M059J (cell line): ENCODE measurements at regions not wholly inside any gene's neighbourhood (a gene's known extent, or its start where the extent isn't known, plus 50 kb on each side); places are given as distances from the start of the nearest gene placed in this dataset.
"Not testable (repeated sequence)": the region's sequence is repeated elsewhere in the genome, so short reads cannot be mapped to it uniquely, and the experiment has no call there.

Experiments
- DNase-seq: peaks from one replicate; pipeline ENCODE4 v3.0.0-alpha.2; 2012; ENCODE audit warnings: low read depth

DNA sequence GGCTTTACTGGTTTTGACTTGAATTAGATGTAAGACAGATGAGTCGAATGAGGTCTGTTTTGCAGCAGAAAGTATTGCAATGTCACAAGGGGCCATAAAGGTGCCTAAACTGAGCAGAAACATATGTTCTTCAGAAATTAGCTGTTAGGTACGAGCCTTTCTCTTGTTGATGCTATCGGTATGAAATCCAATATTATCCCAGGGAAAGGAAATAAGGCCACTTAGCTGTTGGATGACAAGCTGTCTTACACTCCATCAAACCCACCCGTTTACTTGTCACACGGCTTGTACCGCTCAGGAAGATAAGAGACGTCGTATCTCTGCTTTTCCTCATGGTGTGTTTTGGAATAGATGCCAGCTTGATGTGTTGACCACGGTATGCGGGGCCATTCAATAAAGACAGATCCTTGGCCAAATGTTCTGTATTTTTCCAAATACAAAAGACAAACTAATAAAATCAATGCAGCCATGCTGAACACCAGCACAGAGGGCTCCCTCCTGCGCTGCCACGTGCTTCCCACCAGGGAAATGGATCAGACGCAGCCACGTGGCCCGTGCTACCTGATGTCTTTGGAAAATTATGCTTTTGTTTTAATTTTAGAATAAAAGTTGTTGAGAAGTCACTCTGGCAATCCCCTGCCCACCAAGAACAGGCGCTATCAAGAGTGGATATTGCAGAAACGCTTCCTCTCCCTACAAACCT, 255.9 kb upstream of the SULF2 start:
- no peak for DNase-seq

DNA sequence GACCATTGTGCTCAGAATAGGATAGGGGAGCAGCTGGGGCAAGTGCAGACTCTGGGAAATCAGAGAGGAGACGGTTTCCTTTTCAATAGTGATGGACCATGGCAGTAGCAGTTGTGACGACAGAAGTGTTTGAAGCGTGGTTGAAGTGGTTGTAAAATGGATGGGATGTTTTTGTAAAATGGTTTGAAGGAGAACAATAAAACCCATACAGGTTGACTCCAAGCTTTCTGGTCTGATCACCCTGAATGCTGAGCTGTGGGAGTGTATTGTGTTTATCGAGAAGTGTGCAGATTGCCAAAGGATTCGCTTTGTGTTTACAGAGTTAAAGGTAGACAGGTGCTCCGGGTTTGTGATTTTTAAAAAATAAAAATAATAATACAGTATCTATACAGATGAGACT, 255.2 kb upstream of the SULF2 start:
- DNase-seq = no peak

DNA sequence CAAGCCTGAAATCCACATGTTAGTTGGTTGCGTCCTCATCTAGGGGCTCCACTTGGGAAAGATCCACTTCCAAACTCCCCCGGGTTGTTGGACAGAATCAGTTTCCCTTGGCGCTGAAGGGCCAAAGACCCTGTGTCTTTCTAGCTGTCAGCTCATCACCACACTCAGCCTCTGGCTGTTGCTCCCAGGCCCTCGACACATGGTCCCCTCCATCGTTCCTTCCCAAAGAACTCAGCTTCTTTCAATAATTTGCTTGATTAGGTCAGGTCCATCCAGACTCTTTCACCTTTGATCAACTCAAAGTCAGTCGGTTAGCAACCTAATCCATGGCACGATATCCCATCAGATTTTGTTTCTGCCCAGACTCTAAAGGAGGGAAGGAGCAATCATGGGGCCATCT, 254.8 kb upstream of the SULF2 start:
- no peak for DNase-seq

DNA sequence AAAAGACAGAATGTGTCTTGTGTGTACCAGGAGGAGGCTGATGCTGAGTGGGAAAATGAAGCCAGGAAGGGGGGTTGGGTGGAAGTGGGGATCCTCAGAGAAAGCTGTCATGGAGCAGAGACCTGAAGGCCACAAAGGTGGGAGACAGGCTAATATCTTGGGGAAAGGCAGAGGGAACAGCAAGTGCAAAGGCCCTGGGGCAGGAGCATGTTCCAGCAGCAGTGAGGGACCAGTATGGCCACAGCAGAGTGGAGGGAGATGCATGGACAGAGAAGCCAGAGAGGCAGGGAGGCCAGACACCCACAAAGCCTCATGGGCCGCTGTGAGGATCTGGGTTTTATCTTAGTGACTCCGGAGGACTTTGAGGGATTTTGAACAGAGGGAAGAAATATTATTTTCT, 254.2 kb upstream of the SULF2 start:
- DNase-seq = no peak

DNA sequence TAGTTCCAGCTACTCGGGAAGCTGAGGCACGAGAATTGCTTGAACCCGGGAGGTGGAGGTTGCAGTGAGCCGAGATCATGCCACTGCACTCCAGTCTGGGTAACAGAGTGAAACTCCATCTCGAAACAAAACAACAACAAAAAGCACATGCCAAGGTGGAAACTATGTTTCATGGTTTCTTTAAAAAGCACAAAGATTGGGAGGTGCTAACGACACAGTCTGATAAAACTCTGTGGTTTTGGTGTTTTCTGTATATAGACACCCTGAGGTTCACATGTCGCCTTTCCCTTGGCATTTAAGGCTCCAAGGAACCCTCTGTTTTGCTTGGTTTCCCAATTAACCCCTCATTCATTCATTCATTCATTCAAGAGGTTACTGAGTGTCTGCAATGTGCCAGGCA, 253.4 kb upstream of the SULF2 start:
- DNase-seq = no peak

DNA sequence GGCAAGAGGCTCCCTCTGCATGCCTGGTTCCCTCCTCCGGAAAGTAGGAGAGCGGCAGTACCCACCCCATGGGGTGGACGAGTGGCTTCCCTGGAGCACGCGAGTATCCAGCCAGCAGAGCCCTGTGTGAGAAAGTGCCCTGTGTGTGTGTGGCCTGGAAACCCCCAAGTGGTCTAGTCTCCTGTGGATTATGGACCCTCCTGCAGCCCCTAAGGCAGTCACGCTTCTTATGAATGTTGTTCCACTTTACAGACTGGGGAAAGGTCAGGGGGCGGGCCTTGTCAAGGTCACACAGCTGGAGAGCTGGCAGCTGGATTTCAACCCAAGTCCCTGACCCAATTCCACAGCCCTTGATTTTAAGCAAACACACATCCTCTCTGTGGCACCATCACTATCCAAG, 252.5 kb upstream of the SULF2 start:
- not testable (repeated sequence) for DNase-seq

DNA sequence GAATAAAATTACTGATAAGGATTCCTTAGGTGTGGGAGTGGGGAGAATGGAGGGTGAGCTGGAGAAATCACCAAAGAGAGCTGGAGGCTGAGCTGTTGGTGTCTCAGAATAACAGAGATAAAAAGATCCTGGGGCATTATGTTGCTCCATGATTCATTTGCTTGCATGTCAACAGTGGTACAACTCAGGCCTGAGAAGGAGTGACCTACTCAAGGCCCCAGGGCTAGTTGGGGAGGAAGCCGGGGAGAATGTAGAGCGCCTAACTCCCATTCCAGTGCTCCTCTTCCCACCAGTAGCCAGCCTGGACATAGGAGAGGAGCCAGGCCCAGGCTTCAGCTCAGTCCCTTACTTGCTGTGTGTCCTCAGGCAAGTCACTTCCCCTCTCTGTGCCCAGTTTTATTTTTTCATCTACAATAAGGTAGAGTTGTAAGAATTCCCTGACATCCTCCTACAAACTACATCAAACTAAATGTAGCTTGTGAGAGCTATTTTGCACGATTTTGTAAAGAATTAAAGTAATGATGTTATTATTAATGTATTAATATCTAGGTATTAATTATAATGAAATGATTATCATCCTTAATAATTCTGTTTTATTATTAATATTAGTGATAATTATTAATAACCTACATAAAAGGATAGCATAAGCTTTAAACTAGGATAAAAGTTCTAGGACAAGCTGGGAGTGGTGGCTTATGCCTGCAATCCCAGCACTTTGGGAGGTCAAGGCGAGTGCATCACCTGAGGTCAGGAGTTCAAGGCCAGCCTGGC, 250.9 kb upstream of the SULF2 start:
- DNase-seq = peak; percentile 88

DNA sequence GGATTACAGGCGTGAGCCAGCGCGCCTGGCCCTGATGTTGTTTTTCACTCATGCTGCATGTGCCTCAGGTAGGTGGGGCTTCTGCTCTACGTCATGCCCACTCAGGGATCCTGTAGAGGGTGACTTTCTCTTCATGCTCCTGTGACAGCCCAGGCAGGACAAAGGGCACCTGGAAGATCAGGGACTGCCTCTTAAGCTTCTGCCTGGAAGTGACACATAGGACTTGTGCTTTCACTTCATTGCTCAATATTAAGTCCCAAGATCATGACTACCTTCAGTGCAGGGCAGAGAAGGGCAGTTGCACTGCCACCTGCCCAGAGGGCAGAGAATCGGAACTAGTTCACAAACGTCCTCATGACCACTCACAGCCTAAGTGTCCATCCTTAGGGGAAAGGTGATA, 249.5 kb upstream of the SULF2 start:
- peak; percentile 33 for DNase-seq

DNA sequence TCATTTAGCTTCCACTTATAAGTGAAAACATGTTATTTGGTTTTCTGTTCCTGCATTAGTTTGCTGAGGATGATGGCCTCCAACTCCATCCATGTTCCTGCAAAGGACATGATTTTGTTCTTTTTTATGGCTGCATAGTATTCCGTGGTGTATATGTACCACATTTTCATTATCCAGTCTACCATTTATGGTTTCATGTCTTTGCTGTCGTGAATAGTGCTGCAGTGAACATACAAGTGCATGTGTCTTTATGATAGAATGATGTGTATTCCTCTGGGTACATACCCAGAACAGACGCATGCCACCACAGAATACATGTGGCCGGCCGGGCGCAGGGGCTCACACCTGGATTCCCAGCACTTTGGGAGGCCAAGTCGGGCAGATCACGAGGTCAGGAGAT, 247.7 kb upstream of the SULF2 start:
- not testable (repeated sequence) for DNase-seq

DNA sequence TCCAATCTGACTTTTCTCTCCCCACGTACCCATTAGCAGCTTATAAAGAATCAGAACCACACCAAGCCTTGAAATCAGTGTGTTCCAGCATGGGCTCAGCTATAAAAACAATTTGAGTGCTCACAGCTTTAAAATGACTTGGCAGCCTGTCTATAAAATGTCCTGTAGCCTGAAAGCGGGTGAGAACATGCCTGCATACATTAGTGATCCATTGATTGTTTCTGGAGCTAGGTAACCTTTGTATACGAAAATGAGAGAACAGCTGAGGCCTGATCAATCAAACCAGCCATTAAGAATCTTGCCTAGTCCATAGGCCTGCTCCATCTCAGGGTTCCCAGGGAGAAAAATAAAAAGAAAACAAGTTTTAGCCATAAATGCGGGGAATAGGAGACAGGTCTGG, 245.8 kb upstream of the SULF2 start:
- DNase-seq = no peak

DNA sequence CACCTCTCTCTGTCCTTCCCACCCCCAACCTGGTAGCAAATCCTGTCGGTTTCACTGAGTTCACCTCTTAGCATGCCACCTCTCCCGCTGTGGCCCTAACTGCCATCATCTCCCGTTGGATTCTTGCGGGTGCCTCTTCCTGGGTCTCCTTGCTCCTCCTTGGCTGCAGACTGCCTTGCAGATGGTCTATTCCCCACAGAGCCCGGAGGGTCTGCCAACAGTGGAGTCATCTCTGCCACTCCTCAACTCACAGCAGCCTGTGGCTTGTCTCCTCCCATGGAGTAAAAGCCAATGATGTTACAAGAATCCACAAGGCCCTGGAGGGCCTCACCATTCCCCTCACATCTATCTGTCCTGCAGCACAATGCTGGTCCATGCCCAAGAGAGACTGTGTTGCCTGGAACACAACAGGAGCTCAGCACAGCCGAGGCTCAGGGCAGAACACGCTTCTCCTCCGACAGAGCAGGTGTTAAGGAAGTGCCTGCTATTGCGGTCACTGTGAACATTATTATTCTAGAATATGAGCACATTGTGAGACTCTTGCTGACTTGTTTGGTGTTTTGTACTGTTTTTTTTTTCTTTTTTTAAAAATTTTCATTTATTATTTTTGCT, 241.8 kb upstream of the SULF2 start:
- DNase-seq = no peak

DNA sequence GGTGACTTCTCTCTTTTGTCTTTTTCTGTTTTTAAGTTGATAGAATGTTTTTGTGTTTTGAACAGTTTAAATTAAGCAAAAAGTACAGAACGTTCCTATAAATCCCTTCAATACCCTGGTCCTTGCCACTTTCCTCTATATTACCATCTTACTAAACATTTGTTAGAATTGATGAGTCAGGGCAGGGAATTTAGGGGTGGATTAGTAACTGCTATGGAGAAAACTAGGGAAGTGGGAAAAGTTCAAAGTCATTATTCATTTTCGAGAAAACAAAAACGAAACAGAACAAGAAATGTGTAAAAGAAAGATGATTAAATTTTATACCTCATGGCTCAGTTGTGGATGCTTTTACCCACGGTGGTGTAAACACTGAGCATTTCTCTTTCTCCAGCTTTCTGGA, 240.4 kb upstream of the SULF2 start:
- peak; percentile 90 for DNase-seq

DNA sequence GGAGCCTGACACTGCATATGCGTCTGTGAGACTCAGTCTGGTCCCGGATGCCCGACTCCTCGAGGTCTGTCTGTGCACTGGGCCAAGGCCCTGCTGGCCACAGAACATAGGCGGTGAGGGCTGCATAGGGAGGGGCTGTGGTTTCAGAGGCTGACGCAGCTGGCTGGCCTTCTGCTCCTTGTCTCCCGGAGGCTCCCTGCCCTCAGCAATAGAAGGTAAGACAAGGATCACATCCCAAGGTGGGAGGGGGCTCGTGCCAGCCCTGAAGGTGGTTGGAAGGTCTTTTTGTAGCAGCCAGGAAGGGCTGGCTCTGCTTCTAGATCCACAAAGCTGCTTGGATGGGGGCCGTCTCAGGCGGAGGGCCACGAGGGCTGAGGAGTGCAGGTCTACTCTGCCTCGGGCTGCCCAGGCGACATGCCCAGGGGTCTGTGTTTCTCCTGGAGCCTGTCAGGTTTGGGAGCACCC, 239.8 kb upstream of the SULF2 start:
- DNase-seq = peak; percentile 98

DNA sequence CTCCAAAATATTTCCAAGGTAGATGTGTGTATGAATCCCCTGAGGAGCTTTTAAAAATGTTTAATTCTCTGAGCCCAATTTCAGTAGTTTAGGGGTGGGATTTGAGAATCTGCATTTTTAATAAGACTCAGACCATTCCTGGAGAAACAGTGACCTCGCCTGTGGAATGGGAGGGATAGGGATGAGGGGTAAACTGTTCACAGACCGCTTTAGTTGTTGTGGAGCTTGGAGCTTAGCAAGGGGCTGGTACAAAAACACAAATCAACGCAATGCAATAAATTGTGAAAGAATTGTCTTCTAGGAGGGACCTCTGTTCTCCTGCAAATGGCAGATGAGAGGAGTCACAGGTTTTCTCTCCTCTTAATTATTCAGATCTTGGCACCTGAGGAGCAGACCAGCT, 239.3 kb upstream of the SULF2 start:
- DNase-seq = no peak

DNA sequence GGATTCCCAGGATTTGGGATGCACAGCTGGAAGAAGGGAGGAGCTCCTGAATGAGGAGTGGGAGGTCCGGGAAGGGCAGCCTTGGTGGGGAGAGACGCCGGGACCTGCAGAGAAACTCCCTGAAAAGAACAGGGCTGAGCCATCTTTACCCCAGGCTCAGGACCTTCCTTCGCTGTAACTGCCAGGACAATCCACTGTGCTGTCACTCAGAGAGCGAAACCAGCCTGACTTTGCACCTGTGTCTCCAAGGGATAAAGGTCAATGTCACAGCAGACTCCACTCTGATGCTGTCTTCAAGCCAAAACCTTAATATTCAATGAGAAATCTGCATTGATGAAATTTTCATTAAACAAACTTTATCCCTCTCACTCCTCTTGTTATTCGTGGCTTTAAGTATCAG, 235.4 kb upstream of the SULF2 start:
- DNase-seq = not testable (repeated sequence)

DNA sequence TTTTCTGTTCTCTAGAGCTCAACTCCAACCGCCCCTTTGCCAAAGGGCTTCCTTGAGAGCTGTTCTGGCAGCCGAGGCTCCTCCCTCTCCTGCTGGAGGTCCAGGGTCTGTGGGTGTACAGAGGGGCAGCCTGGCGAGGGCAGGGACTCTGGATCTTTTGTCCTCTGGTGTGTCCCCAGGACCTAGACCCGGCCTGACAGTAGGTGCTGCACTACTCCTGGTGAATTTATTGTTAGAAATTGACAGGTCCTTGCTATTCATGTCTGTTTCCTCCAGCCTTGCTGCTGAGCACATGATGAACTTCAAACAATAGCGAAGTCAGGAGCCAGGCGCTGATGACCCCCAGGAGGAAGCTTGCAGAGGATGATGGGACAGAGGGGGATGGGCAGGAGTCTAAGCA, 234.7 kb upstream of the SULF2 start:
- no peak for DNase-seq

DNA sequence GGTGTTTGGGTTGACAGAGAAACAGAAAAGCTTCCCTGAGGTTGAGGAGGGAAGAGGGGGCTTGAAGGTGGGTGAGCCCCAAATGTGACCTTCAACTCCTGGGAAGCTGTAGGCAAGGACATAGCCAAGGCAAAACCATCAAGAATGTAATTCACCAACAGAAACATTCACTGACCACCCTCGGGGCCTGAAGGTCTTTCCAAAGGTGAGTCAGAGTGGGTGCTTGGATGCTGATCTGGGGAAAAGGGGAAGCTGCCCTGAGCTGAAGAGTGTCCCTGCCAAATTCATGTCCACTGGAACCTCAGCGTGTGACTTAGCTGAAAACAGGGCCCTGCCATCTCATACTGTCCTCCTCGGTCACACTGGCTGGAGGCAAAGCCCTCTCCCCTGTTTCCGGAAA, 234.2 kb upstream of the SULF2 start:
- peak; percentile 93 for DNase-seq

DNA sequence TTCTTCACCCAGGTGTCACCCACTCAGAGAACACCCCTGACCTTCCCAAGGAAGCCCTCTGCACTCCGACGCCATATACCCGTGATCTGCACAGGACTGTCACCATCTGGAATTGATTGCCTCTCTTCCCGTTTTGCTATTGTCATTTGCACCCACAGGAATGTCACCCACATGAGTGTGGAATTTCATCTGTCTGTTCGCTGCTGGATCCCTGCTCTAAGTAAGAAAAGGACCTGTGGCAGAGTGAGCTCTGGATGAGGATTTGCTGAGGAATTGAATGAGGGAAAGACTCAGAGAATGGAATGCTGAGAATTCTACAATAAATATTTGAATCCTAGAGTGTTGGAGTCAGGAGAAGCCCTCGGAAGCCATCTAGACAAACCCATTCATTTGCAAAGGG, 233.6 kb upstream of the SULF2 start:
- DNase-seq = peak; percentile 89

DNA sequence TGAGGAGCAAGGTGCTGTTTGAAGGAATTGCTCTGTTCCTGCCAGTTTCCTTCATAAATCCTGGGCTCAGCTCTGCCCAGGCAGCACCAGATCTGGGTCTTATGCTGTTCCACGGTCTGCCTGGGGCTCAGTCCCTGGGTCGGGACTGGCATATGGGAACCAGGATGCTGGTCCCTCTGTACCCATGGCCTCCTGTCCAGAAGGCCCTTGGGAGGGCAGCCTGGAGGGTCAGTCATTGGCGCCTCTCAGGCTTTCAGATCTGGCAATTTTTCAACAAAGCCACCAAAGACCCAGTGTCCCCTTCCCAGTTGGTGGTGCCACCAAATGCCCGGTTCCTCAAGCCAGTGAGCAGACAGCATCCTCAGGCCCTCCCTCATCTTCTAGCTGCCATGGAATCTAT, 232.7 kb upstream of the SULF2 start:
- no peak for DNase-seq

DNA sequence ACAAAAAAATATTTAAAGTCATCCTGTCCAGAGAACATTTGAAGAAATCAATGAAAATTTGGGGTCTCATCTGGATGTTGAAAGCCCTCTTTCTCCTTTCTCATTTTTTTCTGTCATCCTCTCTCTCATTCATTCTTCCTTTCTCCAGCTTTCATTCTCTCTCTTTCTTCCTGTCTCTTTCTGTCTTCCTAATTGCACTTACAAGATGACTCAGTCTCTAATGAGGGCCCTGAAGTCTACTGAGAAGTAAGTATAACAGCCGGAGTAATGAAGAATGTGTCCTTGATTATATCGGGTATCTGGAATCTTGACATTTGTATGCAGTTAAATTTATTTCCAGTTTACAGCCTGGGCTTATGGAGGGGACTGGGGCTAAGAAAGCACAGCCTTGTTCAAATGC, 232.2 kb upstream of the SULF2 start:
- peak; percentile 76 for DNase-seq

DNA sequence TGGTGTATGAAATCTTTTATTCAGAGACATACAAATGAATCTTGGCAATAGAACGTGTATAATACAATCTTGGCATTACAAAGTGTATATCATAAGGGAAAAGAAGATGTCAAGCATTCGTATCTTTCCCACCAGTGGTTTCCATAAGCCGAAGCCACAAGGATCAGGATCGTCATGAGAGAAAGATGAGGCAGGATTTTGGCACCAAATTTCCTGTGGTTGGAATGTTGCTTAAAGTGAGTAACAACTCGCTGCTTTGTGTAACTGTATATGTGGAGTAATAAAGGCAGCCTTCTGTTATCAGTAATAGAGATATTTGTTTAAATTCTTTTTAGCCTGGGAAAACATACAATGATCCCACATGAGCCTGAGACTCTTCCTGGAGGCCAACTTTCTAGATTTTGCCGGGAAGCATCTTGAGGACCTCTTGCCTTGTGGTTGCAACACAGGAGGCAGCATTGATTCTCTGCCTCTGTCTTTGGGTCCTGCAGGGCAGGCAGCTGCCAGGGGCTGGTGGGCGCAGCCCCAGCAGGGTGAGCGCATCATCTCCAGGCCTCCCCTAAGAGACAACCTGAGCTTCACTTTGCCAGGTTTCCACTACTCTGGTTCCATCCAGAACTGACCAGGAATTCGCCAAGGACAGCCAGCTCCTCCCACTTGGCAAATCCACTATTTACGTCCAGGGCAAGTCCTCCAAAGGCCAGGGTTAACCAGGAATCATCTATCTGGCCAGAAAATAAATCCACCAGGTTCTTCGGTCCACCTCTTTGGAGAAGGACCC, 230.9 kb upstream of the SULF2 start:
- peak; percentile 98 for DNase-seq
